AG09319 (cell line): ENCODE measurements at regions not wholly inside any gene's neighbourhood (a gene's known extent, or its start where the extent isn't known, plus 50 kb on each side); places are given as distances from the start of the nearest gene placed in this dataset.

Experiments
- DNase-seq: peaks from one replicate; pipeline ENCODE4 v3.0.0-alpha.2; 2010; ENCODE audit warnings: low read depth; ENCODE audit errors: extremely low read depth
- CTCF ChIP-seq: IDR thresholded peaks from 2 replicates; pipeline ENCODE4 v1.5.1; 2011; ENCODE audit warnings: low read depth, mild to moderate bottlenecking, inconsistent platforms, low read length, moderate library complexity

DNA sequence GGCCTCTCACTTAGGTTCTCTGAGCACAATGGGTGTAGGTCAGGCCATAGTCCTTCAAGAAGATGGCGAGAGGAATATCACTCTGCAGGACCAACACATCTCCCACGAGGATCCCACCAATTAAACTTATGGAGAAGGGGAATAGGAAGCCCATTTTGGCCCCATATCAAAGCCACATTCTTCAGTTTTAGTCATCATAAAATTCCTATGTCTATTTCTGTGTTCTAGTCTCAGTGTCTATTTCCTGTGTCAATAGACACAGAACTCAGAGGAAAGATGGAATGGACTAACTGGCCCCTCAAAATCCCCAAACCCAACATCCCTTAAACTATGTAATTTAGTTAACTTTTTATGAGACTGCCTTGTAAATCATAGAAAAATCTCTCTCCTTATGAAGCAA, 216.8 kb downstream of the HACE1 start:
- no peak for DNase-seq
- TF ChIP-seq CTCF = no peak

DNA sequence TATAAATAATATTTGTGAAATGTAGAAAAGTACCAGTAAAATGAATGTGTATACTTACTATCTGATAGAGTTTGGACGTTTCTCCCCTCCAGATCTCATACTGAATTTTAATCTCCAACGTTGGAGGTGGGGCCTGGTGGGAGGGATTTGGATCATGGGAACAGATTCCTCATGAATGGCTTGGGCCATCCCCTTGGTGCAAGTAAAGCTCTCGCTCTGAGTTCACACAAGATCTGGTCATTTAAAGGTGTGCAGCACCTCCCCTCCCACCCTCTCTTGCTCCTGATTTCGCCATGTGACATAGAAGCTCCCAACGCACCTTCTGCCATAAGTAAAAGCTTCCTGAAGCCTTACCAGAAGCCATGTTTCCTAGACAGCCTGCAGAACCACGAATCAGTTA, 219.0 kb downstream of the HACE1 start:
- no peak for TF ChIP-seq CTCF
- DNase-seq = no peak

DNA sequence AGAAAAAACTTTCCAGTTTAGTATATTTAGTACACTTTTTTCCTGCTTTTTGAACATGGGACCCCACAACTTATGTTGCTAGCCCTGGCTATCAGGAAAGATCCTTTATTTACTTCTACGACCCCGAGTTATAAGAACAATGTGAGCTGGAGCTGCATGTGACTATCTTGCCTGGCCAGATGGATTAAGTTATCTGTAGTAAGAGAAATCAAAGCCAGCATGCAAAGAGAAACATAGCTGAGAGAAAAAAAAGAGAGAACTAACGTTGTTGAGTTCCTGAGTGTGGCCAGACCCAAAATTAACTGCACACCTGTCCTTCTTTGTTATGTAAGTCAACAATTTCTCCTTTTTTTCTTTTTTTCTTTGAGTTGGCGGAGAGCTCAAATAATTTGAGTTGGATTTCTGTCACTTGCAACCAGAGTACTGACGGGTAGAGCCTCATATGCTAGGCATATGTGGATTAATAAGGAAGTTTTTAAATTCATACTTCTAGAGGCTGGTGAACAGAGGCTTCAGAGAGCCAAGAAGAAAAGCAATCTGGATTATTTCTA, 219.5 kb downstream of the HACE1 start:
- DNase-seq = no peak
- TF ChIP-seq CTCF = no peak

DNA sequence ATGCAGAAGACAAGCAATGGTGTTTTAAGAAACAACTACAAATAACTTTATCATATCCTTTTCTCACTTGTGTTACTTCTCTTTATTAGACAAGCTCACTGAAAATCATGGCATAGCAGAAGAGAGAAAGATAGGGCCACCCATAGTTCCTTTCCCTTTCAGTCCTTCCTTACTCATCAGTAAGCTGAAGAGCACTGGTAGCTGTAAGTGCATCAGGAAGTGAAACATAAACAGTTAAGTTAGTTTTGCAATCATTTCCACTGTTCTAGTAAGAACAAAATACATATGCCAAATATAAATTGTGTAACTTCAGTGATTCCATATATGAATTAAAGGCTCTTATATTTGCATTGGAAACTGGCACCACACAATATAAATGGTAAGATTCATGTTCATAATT, 220.1 kb downstream of the HACE1 start:
- DNase-seq = no peak
- TF ChIP-seq CTCF = no peak

DNA sequence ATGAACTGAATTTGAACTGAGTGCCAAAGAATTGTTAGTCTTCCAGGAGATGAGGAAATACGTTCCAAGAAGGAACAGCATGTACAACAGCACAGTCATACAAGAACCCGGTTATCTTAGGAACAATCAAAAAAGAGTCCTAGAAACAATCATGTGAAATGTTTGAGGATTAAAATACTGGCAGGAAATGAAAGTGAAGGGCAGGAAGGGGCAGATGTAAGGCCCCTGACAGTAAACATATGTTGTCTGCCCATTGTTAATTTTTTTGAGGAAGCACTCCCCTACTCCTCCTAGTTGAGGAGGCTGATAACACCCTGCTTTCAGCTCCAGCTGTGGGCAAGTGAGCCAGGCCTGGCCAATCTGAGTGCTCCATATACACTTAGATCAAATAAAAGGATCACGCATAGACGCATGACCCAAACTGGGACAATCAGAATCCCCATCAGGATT, 220.9 kb downstream of the HACE1 start:
- no peak for TF ChIP-seq CTCF
- DNase-seq = no peak

- DNase-seq = no peak
- TF ChIP-seq CTCF = no peak
These were observed 226.6 kb downstream of the HACE1 start for GRCh38 chr6:104633125-104633524.

GRCh38 chr6:104632588-104632987, 227.1 kb downstream of the HACE1 start:
- DNase-seq = no peak
- TF ChIP-seq CTCF = no peak
